ENCODE measurements at regions not wholly inside any gene's neighbourhood (a gene's known extent, or its start where the extent isn't known, plus 50 kb on each side); places are given as distances from the start of the nearest gene placed in this dataset.

DNA sequence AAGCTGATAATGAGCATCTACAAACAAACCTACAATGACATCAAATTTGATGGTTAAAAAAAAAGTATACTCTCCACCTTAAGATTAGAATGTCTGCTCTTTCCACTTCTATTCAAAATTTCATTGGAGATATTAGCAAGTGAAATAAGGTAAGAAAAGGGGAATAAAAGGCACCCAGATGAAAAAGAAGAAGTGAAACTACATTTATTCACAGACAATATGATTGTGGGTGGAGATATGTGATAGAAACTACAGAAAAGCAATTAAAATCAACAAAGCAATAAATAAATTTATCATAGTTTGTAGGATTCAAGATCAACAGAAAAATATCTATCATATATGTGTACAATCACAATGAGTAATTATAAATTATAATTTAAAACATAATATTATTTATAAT is 395.1 kb upstream of the CCNH start:
- TF ChIP-seq, protein P1, sequence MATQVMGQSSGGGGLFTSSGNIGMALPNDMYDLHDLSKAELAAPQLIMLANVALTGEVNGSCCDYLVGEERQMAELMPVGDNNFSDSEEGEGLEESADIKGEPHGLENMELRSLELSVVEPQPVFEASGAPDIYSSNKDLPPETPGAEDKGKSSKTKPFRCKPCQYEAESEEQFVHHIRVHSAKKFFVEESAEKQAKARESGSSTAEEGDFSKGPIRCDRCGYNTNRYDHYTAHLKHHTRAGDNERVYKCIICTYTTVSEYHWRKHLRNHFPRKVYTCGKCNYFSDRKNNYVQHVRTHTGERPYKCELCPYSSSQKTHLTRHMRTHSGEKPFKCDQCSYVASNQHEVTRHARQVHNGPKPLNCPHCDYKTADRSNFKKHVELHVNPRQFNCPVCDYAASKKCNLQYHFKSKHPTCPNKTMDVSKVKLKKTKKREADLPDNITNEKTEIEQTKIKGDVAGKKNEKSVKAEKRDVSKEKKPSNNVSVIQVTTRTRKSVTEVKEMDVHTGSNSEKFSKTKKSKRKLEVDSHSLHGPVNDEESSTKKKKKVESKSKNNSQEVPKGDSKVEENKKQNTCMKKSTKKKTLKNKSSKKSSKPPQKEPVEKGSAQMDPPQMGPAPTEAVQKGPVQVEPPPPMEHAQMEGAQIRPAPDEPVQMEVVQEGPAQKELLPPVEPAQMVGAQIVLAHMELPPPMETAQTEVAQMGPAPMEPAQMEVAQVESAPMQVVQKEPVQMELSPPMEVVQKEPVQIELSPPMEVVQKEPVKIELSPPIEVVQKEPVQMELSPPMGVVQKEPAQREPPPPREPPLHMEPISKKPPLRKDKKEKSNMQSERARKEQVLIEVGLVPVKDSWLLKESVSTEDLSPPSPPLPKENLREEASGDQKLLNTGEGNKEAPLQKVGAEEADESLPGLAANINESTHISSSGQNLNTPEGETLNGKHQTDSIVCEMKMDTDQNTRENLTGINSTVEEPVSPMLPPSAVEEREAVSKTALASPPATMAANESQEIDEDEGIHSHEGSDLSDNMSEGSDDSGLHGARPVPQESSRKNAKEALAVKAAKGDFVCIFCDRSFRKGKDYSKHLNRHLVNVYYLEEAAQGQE (IDR thresholded peaks at IDR 0.05; ENCODE audit: unreplicated experiment): no peak
- TF ChIP-seq, protein P2, sequence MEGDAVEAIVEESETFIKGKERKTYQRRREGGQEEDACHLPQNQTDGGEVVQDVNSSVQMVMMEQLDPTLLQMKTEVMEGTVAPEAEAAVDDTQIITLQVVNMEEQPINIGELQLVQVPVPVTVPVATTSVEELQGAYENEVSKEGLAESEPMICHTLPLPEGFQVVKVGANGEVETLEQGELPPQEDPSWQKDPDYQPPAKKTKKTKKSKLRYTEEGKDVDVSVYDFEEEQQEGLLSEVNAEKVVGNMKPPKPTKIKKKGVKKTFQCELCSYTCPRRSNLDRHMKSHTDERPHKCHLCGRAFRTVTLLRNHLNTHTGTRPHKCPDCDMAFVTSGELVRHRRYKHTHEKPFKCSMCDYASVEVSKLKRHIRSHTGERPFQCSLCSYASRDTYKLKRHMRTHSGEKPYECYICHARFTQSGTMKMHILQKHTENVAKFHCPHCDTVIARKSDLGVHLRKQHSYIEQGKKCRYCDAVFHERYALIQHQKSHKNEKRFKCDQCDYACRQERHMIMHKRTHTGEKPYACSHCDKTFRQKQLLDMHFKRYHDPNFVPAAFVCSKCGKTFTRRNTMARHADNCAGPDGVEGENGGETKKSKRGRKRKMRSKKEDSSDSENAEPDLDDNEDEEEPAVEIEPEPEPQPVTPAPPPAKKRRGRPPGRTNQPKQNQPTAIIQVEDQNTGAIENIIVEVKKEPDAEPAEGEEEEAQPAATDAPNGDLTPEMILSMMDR (conservative IDR thresholded peaks at IDR 0.05; ENCODE audit: low read depth in 2 of 2): no peak
- no peak for TF ChIP-seq POLR2AphosphoS5 (IDR thresholded peaks at IDR 0.05; ENCODE audit: low read depth)
- no peak for TF ChIP-seq EZH2 (IDR thresholded peaks at IDR 0.05; ENCODE audit: low read depth, unreplicated experiment)
- no peak for TF ChIP-seq EZH2phosphoT487 (IDR thresholded peaks at IDR 0.05; ENCODE audit: unreplicated experiment)
- no peak for TF ChIP-seq CREB1 (CRISPR knock-in tag; IDR thresholded peaks at IDR 0.05; ENCODE audit: low read depth)
- TF ChIP-seq ZNF114 (CRISPR knock-in tag; IDR thresholded peaks at IDR 0.05): no peak
- TF ChIP-seq, protein P3, sequence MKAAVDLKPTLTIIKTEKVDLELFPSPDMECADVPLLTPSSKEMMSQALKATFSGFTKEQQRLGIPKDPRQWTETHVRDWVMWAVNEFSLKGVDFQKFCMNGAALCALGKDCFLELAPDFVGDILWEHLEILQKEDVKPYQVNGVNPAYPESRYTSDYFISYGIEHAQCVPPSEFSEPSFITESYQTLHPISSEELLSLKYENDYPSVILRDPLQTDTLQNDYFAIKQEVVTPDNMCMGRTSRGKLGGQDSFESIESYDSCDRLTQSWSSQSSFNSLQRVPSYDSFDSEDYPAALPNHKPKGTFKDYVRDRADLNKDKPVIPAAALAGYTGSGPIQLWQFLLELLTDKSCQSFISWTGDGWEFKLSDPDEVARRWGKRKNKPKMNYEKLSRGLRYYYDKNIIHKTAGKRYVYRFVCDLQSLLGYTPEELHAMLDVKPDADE (IDR thresholded peaks at IDR 0.05): no peak
- TF ChIP-seq, protein P4, sequence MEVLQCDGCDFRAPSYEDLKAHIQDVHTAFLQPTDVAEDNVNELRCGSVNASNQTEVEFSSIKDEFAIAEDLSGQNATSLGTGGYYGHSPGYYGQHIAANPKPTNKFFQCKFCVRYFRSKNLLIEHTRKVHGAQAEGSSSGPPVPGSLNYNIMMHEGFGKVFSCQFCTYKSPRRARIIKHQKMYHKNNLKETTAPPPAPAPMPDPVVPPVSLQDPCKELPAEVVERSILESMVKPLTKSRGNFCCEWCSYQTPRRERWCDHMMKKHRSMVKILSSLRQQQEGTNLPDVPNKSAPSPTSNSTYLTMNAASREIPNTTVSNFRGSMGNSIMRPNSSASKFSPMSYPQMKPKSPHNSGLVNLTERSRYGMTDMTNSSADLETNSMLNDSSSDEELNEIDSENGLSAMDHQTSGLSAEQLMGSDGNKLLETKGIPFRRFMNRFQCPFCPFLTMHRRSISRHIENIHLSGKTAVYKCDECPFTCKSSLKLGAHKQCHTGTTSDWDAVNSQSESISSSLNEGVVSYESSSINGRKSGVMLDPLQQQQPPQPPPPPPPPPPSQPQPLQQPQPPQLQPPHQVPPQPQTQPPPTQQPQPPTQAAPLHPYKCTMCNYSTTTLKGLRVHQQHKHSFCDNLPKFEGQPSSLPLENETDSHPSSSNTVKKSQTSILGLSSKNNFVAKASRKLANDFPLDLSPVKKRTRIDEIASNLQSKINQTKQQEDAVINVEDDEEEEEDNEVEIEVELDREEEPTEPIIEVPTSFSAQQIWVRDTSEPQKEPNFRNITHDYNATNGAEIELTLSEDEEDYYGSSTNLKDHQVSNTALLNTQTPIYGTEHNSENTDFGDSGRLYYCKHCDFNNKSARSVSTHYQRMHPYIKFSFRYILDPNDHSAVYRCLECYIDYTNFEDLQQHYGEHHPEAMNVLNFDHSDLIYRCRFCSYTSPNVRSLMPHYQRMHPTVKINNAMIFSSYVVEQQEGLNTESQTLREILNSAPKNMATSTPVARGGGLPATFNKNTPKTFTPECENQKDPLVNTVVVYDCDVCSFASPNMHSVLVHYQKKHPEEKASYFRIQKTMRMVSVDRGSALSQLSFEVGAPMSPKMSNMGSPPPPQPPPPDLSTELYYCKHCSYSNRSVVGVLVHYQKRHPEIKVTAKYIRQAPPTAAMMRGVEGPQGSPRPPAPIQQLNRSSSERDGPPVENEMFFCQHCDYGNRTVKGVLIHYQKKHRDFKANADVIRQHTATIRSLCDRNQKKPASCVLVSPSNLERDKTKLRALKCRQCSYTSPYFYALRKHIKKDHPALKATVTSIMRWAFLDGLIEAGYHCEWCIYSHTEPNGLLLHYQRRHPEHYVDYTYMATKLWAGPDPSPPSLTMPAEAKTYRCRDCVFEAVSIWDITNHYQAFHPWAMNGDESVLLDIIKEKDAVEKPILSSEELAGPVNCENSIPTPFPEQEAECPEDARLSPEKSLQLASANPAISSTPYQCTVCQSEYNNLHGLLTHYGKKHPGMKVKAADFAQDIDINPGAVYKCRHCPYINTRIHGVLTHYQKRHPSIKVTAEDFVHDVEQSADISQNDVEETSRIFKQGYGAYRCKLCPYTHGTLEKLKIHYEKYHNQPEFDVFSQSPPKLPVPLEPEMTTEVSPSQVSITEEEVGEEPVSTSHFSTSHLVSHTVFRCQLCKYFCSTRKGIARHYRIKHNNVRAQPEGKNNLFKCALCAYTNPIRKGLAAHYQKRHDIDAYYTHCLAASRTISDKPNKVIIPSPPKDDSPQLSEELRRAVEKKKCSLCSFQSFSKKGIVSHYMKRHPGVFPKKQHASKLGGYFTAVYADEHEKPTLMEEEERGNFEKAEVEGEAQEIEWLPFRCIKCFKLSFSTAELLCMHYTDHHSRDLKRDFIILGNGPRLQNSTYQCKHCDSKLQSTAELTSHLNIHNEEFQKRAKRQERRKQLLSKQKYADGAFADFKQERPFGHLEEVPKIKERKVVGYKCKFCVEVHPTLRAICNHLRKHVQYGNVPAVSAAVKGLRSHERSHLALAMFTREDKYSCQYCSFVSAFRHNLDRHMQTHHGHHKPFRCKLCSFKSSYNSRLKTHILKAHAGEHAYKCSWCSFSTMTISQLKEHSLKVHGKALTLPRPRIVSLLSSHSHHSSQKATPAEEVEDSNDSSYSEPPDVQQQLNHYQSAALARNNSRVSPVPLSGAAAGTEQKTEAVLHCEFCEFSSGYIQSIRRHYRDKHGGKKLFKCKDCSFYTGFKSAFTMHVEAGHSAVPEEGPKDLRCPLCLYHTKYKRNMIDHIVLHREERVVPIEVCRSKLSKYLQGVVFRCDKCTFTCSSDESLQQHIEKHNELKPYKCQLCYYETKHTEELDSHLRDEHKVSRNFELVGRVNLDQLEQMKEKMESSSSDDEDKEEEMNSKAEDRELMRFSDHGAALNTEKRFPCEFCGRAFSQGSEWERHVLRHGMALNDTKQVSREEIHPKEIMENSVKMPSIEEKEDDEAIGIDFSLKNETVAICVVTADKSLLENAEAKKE (CRISPR knock-in tag; IDR thresholded peaks at IDR 0.05): no peak
- TF ChIP-seq NANOG (IDR thresholded peaks at IDR 0.05; ENCODE audit: borderline replicate concordance): no peak

Measured in GM23338 (cell line).